HL-60 (cell line): ENCODE measurements at regions not wholly inside any gene's neighbourhood (a gene's known extent, or its start where the extent isn't known, plus 50 kb on each side); places are given as distances from the start of the nearest gene placed in this dataset.

Experiments
- DNase-seq, 2 experiments: peaks; one replicate each; pipeline ENCODE4 v3.0.0-alpha.2; 2010 to 2020; ENCODE audit warnings: low read depth in 1 of 2, low spot score in 1 of 2
- H3K27ac ChIP-seq: fragments of 250-450 bp; sonication (Bioruptor Pico); replicated peaks from 2 replicates; pipeline ENCODE4 v1.5.1; 2020; ENCODE audit warnings: mild to moderate bottlenecking, moderate library complexity
- H3K27me3 ChIP-seq: fragments of 250-450 bp; sonication (Bioruptor Pico); 2 replicates; pipeline ENCODE4 v1.5.1; 2021; ENCODE audit warnings: mild to moderate bottlenecking, moderate library complexity; ENCODE audit not compliant: insufficient read depth, poor library complexity, severe bottlenecking
- H3K4me3 ChIP-seq: replicated peaks from 2 replicates; pipeline ENCODE4 v1.5.1; 2011; ENCODE audit warnings: mild to moderate bottlenecking, control low read depth, low read length; ENCODE audit not compliant: insufficient read depth
- CTCF ChIP-seq: IDR thresholded peaks from one replicate; pipeline ENCODE4 v1.5.1; 2011; ENCODE audit warnings: low read length, control low read depth, inconsistent platforms; ENCODE audit not compliant: insufficient read depth
- GABPA ChIP-seq: IDR thresholded peaks from 2 replicates; pipeline ENCODE4 v1.6.1; 2012; ENCODE audit warnings: low read depth
- POLR2AphosphoS5 ChIP-seq: IDR thresholded peaks from 2 replicates; pipeline ENCODE4 v1.6.1; 2012; ENCODE audit warnings: low read depth
- SPI1 ChIP-seq: IDR thresholded peaks from 2 replicates; pipeline ENCODE4 v1.6.1; 2012; ENCODE audit warnings: low read depth, mild to moderate bottlenecking, borderline replicate concordance
- TF ChIP-seq, protein P1 (sequence below): IDR thresholded peaks from 2 replicates; pipeline ENCODE4 v1.6.1; 2012; ENCODE audit warnings: low read depth; ENCODE audit not compliant: insufficient replicate concordance

DNA sequence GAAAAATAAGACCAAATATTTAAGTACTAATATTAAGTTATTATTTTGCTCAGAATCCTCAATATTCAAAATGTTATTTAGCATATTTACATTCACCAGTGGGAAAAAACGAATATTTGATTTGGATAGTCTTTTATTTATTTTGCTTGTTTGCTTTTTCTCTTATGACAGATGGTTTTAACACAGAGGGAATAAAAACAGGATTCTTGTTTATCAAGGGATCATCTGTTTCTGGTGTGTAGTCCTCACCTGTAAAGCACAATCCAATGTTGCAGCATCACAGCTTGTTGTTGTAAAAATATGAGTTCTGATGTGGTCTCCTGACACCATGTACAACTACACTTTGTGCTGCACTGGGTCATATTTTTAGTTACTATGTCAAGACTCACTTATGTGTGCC is 103.9 kb downstream of the AVPR1A start:
- H3K27ac ChIP-seq: no peak overlapping the region
- no peak for DNase-seq
- TF ChIP-seq, protein P1, sequence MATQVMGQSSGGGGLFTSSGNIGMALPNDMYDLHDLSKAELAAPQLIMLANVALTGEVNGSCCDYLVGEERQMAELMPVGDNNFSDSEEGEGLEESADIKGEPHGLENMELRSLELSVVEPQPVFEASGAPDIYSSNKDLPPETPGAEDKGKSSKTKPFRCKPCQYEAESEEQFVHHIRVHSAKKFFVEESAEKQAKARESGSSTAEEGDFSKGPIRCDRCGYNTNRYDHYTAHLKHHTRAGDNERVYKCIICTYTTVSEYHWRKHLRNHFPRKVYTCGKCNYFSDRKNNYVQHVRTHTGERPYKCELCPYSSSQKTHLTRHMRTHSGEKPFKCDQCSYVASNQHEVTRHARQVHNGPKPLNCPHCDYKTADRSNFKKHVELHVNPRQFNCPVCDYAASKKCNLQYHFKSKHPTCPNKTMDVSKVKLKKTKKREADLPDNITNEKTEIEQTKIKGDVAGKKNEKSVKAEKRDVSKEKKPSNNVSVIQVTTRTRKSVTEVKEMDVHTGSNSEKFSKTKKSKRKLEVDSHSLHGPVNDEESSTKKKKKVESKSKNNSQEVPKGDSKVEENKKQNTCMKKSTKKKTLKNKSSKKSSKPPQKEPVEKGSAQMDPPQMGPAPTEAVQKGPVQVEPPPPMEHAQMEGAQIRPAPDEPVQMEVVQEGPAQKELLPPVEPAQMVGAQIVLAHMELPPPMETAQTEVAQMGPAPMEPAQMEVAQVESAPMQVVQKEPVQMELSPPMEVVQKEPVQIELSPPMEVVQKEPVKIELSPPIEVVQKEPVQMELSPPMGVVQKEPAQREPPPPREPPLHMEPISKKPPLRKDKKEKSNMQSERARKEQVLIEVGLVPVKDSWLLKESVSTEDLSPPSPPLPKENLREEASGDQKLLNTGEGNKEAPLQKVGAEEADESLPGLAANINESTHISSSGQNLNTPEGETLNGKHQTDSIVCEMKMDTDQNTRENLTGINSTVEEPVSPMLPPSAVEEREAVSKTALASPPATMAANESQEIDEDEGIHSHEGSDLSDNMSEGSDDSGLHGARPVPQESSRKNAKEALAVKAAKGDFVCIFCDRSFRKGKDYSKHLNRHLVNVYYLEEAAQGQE: no peak
- TF ChIP-seq CTCF (no peak), GABPA (no peak), SPI1 (no peak), POLR2AphosphoS5 (no peak)

DNA sequence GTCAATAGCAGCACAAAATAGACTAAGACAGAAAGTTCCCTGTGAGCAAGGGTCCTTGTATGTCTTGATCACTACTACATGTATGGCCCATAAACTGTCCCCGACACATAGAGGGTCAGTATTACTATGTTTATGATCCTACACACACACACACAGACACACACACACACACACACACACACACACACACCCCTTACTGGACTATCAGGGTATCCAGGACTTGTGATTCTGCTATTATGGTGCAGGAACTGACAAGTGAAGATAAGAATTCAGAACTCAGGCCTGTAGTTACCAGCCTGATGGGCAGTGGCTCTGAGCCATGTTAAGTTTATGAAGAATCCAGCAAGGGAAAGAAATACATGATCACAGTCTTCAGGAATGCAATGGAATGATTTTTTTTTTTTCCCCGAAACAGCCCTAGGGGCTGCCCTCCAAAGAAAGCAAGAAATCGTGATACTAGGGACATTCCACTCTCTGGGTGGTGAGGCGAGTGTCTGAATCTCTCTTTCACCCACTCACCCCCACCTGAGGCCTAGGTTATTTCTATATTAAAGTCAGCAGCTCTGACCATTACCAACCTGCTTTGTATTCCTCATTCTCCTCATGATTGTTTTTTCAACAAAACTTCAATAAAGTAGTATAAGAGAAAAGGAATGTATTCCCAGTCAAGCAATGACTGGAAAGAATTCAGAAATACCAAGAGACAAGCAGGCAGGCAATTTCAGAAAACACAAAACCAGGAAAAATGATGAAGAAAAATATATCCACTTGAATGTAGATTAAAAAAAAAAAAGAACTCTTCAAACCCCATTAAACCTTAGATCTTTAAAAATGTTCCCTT is 105.8 kb downstream of the AVPR1A start:
- H3K27ac ChIP-seq: no peak overlapping the region
- DNase-seq: no peak
- H3K27me3 ChIP-seq: no peaks in the 10 kb centered on the region
- TF ChIP-seq POLR2AphosphoS5 (no peak), CTCF (no peak), SPI1 (no peak), GABPA (no peak)
- TF ChIP-seq, protein P1: no peak
- no peak overlapping the region for H3K4me3 ChIP-seq

More for the DNA sequence above, 103.9 kb downstream of the AVPR1A start:
- no peak overlapping the region for H3K4me3 ChIP-seq
- no peaks in the 10 kb centered on the region for H3K27me3 ChIP-seq

DNA sequence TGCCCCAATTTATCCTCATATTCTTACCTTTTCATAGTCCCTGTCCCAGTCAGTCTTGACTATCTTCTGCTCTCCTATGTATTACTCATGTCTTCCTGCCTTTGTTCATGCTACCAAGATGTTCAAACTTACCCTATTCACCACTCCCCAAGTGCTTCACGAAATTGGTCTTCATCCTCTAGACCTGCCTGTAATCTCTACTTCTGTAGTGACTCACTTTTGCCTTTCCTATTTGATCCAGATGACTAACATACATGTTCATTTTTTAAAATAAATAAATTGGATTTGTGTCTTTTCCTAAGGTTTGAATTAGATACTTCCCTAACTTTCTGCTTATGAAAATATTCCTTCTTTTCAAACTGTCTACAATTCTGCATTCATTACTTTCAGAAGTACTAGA is 107.7 kb upstream of the PPM1H start:
- no peak for DNase-seq
- TF ChIP-seq GABPA (no peak), SPI1 (no peak), CTCF (no peak), POLR2AphosphoS5 (no peak)
- TF ChIP-seq, protein P1: no peak
- Histone ChIP-seq H3K27ac (no peak overlapping the region), H3K4me3 (no peak overlapping the region), H3K27me3 (no peaks in the 10 kb centered on the region)
